ENCODE measurements at regions not wholly inside any gene's neighbourhood (a gene's known extent, or its start where the extent isn't known, plus 50 kb on each side); places are given as distances from the start of the nearest gene placed in this dataset.

DNA sequence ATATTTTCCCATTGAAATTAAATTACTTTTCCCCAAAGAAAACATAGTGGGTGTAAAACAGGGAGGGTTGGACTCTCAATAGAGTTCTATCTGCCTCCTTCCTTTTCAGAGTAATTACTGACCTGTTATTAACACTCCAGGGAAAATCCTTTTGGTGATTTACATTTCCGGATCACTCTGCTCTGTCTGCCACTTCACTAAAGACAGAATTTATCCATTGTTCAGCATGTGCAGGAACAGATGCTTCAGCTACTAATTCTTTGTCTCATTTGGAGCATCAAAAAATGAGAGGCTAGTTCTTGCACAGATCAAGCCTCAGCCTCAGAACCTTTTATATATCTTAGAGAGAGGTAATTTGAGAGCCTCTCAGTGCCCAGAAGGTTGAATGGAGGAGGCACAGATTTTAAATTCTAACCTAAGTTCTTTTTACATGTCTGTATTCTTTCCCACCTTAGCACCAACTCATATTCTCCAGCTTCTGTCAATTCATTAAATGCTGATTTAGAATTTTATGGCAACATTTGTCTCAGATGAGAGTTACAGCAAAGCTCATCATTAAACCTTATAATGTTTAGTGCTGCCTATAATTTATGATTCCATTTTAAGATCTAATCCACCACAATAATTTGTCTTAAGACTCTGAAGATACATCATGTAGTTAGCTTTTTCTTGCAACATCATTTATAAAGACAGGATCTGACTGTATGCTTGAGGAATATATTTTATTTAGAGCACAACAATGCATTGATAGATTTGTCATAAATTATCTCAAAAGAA lies 1494.4 kb downstream of the STIM2 start:
- DNase-seq = no peak

DNA sequence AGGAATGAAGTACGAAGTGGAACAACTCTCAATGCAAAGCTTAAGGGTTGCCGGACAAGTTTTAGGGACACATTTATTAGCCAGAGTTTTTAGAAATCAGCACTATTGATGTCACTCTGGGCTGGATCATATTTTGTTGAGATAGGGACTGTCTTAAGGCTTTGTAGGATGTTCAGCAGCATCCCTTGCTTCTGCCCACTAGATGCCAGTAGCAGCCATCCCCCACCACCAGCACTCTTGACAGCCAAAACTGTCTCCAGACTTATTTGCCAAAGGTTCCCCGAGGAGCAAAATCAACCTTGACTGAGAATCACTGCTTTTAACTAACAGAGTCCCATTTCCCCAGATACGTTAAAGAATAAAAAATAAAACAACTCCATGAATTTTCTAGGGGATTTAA lies 1497.3 kb downstream of the STIM2 start:
- no peak for DNase-seq

DNA sequence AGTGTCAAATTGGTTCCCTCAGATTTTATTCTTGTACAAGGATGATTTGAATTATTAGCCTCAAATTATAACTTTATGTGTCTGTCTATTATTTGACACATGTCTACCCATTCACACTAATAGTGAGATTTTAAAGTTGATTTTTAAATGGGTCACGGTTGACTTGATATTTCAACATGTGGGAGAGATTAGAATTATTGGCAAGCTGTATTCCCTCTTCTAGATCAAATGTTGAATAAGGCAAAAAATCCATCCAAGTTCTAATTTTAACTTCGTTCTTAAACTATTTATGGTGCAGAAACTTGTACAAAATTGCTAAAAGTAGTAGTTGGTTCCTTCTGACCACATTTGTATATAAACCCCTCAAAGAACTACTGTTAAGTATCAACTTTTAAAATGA lies 1498.0 kb downstream of the STIM2 start:
- DNase-seq = no peak

DNA sequence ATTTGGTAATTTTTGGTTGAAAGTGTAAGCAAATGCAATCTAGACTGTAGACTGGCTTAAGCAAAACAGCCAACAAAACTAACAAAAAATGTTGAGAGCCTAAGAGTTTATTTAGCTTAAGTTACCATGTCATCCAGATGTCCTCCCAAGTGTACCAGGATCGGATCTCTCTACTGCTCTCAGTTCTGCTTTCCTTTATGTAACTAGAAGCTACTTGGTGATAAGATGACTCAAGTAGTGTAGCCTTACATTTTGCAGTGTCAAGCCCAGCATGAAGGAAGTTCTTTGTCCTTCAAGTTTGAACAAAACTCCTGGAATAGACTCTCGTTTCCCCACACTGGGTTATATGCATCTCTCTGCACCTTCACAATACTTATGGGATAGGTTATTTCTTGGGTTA lies 1500.0 kb downstream of the STIM2 start:
- no peak for DNase-seq

DNA sequence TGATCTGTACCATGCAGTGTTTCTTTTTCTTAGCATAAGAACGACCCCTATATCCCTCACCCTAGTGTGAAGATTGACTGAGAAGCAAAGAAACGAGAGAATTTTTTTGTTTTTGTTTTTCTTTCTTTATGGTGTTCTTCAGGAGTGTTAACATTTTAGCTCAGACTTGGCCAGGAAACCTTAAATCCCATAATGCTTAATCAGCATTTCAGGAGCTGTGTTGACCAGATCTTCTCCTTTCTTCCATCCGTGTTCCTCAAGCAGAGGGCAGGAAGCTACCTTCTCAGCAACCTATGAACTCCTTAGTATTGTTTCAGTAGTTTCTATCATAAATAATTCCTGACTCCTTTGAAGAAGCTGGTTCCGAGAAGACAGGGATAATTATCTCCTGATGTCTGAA lies 1501.5 kb downstream of the STIM2 start:
- no peak for DNase-seq

DNA sequence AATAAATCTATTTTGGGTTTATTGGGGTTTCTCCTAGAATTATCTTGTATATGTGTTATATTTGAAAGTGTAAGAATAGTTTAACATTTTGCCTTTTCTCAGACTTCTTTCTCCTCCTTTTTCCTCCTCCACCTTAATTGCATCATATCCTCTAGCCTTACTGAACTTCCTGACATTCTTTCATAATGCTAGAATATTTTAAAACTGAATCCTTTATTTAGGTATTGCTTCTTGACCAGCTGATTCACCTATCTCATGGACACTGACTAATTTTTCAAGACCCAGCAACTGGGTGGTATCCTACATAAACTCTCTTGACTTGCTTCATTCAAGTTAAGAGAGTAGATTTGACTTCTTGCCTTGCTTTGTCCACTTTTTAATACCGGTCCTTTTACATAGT lies 1508.9 kb downstream of the STIM2 start:
- DNase-seq = no peak

DNA sequence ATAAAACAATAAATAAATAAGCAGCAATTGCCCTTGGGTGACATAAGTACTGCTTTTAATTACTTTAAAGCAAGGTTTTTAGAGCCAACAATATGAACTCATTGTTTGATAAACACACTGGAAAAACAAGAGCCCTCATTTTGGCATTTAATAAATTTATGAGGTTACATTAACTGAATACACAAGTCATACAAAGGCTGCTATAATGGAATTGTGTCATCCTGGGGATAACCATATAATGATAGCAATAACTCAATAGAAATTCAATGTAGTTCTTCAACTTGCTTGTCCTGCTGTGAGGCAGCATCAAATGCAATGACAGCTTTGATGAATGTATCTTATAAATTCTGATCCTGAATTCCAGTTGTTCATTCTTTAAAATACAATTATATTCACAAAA lies 1512.5 kb downstream of the STIM2 start:
- no peak for DNase-seq

DNA sequence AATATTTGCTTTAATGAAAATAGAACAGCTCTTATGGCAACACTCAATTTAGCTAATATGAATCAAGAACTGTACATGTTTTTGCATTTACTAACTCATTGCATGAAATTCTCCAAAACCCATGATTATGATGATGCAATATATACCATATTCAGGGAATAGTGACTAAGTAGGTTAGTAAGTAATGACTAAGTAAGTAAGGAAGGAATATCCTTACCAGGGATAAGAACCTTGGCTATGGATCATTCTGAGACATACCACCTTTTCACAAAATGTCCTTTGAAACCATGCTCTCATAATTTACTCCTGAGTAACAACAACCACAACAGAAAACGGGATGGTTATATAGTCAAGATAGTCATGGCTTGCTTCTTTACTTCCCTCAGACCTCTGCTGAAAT lies 1513.0 kb downstream of the STIM2 start:
- DNase-seq = no peak

DNA sequence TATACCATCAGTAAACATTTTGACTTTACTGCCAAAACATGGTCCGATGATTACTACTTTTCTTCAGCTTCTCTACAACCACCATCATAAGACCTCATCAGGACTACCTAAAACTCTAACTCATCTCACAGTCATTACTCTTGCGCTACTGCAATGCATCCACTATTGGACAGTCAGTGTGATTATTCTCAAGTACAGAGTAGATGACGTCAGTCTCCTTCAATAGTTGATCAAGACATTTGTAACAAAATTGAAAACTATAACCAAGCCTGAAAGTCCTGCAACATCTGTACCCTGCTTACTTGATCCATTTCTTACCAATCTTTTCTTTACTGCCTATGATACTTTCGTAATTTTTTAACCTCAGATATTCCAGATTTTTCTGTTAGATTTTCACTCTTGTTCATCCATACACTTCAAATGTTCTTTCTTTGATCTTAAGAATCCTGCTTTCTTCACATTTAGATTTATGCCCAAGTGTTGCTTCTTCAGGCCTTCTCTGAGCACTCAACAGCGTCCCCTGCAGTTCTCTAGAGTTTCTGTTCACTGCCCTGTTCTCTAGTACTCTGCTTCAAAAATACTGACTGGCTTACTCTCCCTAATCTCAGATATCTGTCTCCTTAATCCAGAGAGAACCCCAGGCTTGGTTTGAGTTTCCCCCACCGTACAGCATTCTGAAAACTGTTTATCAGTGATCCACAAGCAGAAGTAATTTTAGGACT lies 1517.6 kb downstream of the STIM2 start:
- no peak for DNase-seq

DNA sequence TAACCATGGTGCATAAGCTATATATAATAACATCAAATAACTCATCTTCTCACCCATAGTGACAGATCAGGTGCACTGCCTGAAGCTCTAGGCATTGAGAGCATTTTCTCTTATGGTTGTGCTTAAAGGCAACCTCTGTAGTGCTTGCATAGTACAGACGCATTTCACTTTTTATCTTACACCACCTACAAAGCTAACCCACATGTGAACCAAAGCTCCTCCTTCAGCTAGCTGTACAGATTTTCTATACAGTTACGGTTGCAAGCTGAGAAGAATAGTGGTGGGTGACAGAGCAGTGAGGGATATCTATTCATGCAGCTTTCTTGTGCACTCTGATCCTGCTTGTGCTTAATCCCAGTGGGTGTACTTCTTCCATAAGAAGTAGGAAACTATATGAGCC lies 1525.2 kb downstream of the STIM2 start:
- no peak for DNase-seq

DNA sequence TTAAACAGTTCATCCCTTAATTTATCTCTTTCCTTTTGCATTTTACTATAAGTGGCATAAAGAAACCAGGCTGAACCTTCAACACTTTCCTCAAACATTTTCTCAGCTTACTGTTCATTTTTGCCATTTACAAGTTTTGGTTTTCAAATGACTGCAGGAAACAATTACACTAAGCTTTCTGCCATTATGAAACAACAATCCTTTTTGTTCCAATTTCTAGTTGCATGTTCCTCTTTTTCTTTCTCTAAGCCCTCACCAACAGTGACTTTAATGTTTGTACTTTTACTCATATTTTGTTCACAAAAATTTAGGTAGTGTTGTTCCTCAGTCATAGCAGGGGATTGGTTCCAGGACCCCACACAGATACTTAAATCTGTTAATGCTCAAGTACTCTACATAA lies 1526.1 kb downstream of the STIM2 start:
- DNase-seq = no peak

DNA sequence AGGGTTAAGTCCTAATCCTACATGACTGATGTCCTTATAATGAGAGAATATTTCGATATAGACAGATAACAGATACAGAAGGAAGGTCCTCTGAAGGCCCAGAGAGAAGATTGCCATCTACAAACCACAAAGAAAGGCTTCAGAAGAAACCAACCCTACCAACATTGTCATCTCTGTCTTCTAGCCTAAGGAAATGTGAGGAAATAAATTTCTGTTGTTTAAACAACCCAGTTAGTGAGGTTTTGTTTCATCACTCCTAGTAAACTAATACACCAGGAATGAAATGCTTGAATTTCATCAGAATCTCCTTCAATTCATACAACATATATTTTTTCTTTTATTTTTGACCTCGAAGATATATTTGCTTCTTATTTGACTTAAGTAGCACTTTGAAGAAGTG lies 1527.8 kb downstream of the STIM2 start:
- no peak for DNase-seq

DNA sequence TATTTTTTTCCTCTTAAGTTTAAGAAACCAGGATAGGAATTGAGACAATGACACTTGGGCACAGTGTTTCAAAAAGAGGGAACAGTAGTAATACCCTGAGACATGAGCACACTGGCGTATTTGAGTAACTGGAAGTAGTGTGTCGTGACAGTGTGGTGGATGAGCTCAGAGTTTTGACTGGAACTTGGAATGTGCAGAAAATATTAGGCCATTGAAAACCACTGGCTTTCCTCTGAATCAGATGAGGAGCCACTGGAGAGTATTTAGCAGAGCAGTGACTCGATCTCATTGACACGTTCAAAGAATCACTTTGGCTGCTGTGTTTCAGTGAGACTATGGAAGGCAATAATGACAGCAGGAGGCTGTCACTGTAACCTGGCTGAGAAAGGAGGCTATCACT lies 1531.2 kb downstream of the STIM2 start:
- DNase-seq = no peak

DNA sequence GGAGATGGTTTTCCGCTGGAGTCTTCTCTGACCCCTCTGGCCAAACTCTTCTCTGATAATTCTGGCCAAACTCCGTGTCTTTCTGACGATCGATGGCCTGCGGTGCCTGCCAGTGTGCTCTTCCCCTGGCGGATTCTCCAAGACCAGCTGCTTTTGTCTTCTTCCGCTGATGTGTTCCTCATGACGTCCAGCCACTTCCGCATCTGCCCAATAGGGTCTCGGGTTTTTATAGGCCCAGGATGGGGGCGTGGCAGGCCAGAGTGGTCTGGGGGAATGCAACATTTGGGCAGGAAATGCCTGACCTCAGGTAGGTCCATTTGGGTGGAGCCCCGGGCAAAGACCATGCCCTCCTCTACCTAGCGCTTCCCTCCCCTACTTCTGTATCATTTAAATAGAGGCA lies 1542.1 kb downstream of the STIM2 start:
- DNase-seq = no peak

DNA sequence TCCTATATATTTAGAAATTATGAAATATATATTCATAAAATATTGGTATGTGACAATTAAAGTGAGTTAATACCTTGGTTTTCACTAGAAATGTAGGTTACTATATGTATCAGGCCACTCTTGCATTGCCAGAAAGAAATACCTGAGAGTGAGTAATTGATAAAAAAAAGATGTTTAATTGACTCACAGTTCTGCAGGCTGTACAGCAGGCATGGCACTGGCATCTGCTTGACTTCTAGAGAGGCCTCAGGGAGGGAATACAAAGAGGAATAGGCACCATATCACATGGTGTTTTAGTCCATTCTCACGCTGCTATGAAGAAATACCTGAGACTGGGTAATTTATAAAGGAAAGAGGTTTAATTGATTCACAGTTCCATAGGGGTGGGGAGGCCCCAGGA lies 1560.6 kb downstream of the STIM2 start:
- no peak for DNase-seq

DNA sequence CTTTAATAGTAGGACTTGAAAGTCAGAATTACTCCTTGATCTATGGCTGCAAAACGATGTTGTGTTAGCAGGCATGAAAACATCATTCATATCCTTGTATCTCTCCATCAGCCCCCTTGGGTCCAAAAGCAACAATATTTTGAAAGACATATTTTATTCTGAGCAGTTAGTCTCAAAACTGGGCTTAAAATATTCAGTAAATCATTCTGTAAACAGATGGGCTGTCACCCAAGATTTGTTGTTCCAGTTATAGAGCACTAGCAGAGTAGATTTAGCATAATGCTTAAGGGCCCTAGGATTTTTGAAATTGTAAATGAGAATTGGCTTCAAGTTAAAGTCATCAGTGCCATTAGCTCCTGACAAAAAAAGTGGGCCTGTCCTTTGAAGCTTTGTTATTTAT lies 1565.6 kb downstream of the STIM2 start:
- no peak for DNase-seq

DNA sequence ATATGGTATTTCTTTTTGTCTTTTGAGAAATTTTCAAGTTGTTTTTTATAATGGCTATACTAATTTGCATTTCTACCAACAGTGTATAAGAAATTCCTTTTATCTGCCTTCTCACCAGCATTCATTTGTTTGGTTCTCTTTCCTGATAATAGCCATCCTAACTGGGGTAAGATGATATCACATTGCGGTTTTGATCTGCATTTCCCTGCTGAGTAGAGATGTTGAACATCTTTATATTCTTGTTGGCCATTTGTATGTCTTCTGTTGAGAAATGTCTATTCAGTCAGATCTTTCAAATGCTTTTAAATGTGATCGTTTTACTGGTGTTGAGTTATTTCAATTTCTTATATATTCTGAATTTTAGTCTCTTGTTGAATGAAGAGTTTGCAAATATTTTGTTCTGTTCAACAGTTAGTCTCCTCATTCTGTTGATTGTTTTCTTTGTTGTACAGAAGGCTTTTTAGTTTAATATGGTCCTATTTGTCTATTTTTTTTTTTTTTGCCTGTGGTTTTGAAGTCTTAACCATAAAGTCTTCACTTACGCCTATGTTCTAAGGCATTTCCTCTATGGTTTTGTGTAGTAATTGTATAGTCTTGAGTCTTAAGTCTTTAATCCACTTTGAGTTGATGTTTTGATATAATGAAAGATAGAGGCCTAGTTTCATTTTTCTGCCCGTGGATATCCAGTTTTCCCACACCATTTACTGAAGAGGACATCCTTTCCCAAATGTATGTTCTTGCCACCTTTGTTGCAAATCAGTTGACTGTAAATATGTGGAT lies 1566.9 kb downstream of the STIM2 start:
- no peak for DNase-seq

DNA sequence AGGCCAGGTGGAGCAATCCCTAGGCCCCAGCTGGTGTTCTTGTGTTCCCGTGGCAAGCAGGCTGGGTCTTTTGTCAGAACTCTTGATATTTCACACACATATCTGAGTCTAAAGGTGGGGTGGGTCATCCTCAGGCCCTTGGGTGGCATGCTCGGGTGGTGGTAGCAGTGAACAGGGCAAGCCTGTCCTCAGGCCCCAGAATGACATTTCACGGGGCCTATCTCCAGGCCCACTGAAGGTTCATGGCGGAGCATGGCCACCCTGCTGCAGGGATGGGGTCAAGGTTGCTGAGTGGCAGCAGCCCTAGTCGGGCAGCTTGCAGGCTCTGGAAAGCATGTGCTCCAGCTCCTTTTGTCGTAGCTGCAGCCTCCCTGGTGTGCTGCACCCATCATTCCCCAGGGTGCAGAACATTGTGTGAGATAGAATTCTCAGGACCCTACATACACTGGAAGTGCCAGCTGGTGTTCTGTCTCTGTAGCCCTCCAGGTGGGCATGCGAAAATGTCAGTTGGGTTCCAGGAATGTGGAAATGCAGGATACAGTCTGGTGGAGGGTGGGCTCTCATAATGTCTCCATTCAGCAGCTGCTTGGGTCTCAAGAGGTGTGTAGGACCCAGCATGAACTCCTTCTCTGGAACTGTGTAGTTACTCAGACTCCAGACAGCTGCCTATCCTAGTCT lies 1571.8 kb downstream of the STIM2 start:
- DNase-seq = no peak

DNA sequence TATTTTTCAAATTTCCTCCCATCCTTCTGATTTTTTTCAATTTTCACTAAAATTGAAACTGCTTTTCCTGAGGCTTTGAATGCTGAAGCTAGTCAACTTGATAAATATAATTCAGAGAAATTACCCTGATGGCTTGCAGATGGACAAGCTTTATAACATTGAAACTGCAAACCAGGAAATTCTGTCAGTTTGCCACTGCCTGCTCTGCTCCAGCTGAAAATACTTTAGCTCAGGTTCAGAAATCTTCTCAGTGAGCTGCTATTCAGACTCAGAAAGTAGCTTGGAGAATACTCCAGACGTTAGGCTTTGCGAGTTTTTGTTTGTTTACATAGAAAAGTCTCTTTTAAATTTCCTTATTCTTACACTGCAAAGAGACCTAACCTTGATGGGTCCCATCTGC lies 1574.7 kb downstream of the STIM2 start:
- DNase-seq = no peak

DNA sequence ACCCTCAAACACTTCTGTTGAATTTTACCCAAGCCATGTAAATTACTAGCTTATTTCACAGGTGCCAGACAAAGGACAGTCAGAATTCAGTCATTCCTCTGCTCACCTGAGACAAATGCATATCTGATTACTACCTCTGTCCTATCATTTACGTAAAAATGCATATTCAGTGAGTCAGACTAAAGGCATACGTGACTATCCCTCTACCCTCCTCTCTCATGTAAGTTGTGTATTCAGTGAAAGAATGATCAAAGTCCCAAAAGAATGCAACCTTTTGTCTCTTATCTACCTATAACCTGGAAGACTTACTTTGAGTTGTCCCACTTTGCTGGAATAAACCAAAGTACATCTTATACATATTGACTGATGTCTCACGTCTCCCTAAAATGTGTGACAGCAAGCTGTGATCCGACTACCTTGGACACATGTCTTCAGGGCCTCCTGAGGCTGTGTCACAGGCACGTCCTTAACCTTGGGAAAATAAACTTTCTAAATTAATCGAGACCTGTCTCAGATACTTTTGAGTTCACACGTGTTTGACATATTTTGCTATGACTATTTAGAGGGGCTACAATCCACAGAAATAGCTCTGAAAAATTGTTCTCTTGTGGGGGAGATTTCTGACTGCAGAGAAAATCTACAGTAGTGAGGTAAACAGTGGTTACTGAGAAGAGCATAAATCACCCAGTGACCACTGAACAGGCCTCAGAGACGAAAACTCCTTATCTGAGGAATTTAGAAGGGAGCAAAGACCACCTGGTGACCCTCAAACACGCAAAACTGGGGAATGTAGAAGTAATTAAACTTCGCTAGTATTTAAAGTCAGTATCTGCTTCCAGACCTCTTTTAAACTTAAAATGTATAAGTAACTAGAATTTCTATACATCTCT lies 1575.8 kb downstream of the STIM2 start:
- DNase-seq = no peak

DNA sequence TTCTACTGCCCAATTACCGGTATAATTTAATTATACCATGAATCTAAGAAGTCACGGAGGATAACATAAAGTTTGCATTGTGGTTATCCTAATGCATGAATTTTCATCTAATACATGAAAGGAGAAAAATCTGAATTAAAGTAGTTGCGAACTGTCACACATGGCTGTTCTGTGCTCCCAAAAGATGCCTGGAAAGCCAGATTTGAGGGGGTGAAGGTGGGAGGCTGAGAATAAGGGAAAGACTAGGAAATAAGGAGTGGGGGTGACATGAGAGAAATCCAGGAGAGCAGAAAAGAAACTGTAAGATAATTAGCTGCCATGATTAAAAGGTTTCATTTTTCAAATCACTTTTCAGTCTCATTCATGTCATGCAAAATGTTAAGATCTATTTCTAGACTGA lies 1582.7 kb downstream of the STIM2 start:
- DNase-seq = no peak

DNA sequence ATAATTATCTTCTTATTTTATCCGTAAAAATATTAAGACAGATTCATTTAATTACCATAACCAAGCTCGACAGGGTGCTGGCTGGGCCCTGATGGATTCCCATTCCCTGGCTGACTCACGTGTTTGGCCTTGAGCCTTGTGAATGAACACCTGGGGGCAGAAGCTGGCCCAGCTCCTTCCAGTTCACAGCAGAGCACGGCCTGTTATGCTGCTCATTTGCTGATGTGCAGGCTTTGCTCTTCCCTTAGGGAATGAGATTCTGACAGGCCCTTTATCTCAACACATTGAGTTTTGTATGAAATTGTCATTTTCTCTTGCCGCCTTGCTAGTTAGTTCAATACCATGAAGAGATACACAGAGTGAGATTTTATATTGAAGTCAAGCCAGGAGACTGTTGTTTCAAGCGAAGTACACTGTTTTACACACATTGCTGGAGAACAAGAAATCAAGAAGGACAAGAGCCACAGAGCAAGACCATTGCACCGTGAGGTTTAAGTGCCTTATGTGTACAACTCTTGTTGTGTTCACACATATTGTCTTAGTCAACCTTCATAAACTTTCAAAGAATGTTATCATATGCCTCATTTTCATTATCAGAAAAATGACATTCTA lies 1583.3 kb downstream of the STIM2 start:
- no peak for DNase-seq
